HG02938 (cell line): ENCODE measurements at regions not wholly inside any gene's neighbourhood (a gene's known extent, or its start where the extent isn't known, plus 50 kb on each side); places are given as distances from the start of the nearest gene placed in this dataset.

Experiments used
- ATAC-seq: cut with Tn5 transposase; IDR thresholded peaks from one replicate; pipeline ENCODE4 v1.9.1; 2021; ENCODE audit warnings: mild to moderate bottlenecking, moderate library complexity; ENCODE audit not compliant: unreplicated experiment

DNA sequence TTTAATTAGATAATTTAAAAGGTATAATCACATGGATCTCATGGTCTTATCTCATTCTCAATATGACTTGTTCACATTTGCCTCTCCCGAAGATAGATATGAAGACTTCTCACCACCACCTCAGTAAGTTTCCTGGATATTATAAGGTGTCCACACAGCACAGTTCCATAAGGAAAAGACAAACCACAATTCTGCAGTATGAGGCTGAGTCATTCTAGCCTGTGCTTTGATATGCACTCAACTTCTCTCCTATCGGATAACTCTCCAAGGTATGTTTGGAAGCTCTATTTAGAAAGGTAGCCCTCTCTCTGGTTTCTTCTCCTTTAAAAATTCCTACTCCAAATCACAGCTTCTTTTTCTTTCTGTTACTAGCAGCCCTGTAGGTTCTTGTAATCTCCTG, 612.8 kb downstream of the ZPLD1 start:
- no peak for ATAC-seq

- no peak for ATAC-seq
Observed at GRCh38 chr3:103048068-103048722, 613.4 kb downstream of the ZPLD1 start.

DNA sequence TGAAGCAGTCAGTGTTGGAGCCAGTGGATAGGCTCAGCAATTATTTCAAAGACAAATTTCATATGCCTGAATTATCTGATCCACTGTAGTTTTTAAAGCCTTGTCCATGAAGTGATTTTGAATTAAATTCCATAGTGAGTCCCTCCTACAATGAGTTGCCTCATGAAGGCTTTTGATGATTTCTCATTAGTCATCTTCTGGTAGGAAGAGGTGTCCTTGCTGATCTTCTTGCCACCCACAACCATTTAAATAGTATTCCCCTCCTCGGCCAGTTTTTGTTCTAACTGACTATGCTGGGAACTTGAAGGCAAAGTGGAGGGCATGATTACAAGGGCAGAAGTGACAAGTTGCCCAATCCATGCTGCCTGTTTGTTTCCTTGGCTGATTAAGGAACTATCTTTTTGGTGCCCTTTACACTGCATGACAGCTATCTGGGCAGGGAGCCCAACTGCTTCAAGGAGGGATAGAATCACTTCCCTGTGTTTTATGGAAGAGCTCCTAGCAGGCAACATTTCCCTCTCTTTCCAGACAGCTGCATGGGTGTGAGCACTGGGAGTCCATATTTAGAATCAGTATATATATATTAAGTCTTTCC, 617.5 kb downstream of the ZPLD1 start:
- ATAC-seq = no peak

DNA sequence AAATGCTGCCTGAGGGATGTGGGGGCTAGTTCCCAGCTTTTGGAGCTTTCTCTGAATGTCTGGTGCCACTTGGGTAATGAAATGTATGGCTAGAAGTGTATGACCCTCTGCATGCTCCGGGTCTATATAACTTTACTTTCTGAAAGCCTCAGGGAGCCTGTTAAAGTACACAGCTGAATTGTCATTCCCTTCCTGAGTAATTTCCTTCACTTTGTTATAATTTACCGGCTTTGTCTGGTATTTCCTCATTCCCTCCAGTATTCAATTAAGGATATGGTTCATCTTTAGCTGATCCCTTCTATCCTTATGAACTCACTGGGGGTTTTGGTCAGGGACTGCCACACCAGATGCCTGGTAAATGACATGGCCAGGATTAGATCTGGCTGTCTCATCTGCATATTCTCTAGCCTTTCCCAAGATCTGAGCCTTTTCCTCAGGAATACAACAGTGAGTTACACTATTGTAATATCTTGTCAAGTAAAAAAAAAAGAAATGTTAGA, 620.3 kb downstream of the ZPLD1 start:
- no peak for ATAC-seq

GRCh38 chr3:103056542-103056941, 621.7 kb downstream of the ZPLD1 start:
- ATAC-seq = no peak

GRCh38 chr3:103057003-103057402, 622.2 kb downstream of the ZPLD1 start:
- ATAC-seq = no peak

GRCh38 chr3:103057487-103057886, 622.7 kb downstream of the ZPLD1 start:
- ATAC-seq = no peak

DNA sequence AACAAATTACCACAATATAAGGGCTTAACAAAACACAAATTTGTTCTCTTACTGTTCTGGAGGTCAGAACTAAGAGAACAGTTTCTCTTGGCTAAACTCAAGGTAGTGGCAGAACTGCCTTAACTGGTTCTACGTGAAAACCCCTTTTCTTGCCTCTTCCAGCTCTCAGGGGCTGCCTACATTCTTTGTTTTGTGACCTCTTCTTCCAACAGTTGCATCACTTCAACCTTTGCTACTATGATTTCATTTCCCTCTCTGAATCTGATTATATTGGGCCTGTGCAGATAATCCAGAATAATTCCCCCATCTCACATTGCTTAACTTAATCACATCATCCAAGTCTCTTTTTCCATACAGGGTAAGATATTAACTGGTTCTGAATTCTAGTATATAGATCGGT, 624.6 kb downstream of the ZPLD1 start:
- no peak for ATAC-seq

- ATAC-seq = no peak
Observed at GRCh38 chr3:103060242-103060641, 625.4 kb downstream of the ZPLD1 start.

DNA sequence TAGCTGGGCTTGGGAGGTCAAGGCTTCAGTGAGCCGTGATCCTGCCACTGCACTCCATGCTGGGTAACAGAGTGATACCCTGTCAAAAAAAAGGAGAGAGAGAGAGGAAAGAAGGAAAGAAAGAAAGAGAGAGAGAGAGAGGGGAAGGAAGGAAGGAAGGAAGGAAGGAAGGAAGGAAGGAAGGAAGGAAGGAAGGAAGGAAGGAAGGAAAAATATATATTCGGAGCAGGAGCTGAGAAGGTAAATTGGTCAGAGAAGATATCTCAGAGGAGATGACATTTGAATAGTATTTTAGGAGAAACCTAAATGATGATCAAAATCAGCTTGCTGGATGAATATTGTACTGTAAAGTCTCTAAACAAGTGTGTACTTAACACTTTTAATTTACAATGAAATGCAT, 633.1 kb downstream of the ZPLD1 start:
- no peak for ATAC-seq

- ATAC-seq = no peak
Observed at GRCh38 chr3:103075282-103075681, 640.5 kb downstream of the ZPLD1 start.

GRCh38 chr3:103077910-103078309, 643.1 kb downstream of the ZPLD1 start:
- no peak for ATAC-seq

DNA sequence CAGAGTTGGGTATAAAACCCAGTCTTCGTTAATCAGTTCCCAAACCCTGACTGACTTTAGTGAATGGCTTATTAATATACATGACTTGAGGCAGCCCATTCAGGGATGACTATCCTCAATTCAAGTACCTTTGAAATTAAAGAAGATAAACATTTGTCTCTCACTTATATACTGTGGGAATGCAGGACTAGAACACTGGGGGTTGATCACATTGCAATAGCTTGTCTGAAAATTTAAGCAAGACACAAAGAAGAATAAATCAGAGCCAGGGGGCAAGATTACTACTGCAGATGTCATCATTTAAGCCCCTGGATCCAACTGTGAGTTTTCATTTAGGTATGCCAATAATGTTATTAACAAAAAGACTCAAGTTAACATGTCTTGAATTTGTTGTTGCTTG, 647.7 kb downstream of the ZPLD1 start:
- no peak for ATAC-seq

DNA sequence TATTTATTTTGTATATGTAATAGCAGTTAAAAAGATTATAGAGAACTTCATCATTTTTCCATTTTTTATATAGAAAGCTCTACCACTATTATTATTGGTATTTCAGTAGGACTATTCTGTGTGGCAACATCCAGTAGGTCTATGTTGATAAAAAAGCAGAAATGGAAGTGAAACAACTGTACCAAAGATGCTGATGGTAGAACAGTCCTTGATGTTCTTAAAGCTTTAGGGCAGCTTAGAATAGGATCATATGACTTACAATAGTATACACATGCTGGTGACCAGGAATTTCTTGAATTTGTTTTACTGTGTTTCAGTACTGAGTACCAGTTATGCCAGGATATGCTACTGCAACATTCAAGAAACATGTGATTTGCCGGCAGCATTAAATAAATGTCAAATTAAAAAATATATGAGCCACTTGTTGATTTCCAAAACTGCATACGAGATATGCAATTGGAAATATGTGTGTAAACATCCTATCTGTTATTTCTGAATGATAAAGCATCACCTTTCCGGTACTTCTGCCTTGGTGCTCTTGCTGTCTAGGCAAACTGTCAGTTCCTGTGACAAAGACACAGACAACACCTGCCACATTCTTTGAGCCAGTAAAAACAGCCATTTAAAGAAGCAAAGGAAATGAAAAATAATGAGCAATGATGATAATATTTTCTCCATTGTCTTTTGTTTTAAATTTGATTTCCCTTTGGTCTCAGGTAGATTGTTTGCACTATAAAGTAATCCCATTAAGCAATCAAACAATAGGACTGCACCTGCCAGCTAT, 649.2 kb downstream of the ZPLD1 start:
- no peak for ATAC-seq

DNA sequence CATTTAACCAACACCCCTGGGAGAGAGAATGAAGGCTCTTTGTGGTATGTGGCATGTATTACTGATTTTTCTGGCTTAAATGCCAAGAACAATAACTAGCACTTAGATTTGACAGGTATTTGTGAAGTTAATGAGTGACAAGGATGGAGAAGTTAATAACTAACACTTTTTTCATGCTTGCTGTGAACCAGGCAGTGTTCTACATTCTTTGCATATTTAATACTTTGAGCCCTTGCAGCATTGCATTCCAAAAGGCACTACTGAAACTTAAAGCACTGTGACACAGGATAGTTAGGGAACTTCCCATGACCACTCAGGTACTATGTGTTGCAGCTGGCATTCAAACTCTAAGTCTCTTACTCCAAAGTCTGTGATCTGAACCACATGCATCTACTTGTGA, 650.6 kb downstream of the ZPLD1 start:
- peak; percentile 74 for ATAC-seq

DNA sequence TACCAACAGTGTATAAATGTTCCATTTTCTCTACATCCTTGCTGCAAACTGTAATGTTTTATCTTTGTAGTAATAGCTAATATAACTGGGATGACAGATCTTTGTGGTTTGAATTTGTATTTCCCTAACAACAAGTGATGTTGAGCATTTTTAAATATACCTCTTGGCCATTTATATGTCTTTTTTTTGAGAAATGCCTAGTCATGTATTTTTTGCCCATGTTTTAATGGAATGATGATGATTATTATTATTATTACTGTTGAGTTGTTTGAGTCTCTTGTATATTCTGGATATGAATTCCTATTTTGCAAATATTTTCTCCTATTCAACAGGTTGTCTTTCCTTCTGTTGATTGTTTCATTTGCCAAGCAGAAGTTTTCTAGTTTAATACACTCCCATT, 654.9 kb downstream of the ZPLD1 start:
- no peak for ATAC-seq

DNA sequence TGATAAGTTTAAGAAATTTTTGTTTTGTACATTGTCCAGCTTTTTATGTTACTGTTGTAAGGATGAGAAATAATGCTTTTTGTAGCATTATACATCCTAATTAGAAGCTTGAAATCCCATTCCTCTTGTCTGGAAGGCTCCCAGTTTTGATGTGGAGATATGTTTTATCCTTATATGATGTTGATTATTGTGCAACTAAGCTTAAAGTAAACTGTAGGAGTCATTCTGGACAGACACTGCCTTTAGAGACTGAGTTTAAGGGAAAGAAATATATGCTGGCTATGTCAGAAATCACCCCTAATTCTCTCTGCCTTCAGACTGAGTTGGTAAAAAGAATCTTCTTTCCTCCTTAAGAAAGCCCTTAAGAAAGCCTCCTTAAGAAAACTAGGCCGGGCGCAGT, 670.4 kb downstream of the ZPLD1 start:
- ATAC-seq = no peak

GRCh38 chr3:103112273-103112672, 677.5 kb downstream of the ZPLD1 start:
- ATAC-seq = no peak

GRCh38 chr3:103126115-103126514, 691.3 kb downstream of the ZPLD1 start:
- peak; percentile 33 for ATAC-seq

DNA sequence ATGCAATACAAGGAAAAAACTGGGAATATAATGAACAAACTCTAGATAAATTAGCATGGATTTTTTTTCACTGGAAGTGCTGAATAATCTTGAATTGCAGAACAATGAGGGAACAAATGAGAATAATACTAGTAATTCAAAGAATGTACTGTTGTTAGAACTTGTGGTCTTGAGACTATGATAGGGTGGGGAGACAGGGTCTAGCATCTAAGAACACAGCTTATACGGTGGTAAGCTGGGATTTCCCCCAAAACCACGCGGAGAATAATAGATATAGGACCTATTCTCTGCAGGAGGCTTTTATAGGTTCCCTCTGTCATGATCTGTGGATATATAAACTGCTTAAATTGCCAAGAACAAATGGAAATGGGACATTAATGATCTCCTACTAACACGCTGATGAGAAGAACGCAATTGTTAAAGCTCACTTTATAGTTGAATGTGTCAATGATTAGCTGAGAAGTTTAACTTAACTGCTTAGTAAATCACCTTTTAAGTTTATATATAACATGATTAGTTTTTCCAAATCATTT, 692.3 kb downstream of the ZPLD1 start:
- no peak for ATAC-seq

DNA sequence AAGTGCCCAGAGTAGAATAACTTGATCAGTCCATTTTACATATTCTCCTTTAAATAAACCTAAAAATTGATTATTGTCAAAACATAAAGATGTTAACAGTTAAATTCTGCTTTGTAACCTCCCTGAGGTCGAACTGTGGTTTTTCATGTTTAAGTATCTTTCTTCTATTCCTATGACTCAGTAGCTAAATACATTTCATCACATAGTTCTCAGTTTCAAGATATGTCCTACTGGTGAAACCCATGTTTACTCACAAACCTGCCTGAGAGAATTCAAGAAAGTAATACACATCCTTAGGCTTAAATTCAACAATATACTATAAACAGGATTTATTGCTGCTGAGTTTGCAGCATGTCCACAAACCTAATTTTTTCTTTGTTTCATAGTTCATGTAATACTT, 692.9 kb downstream of the ZPLD1 start:
- ATAC-seq = peak; percentile 92
